Inflammatory macrophage treated with lipopolysaccharide for 1 hour (primary cell): ENCODE measurements at regions not wholly inside any gene's neighbourhood (a gene's known extent, or its start where the extent isn't known, plus 50 kb on each side); places are given as distances from the start of the nearest gene placed in this dataset.

Experiments used
- DNase-seq, 2 donors: peaks; one replicate each; pipeline ENCODE4 v3.0.0-alpha.2; 2020 to 2022

GRCh38 chr7:156001496-156002260, 189.4 kb upstream of the SHH start:
- DNase-seq: peak in 1 of 2 donors; percentile 18

- peak in 1 of 2 donors; percentile 2 for DNase-seq
Observed at GRCh38 chr7:156000601-156001396, 188.5 kb upstream of the SHH start.

GRCh38 chr7:155999631-156000489, 187.6 kb upstream of the SHH start:
- DNase-seq: no peak

- no peak for DNase-seq
Observed at GRCh38 chr7:155998766-155999630, 186.7 kb upstream of the SHH start.

GRCh38 chr7:155998328-155998691, 186.0 kb upstream of the SHH start:
- no peak for DNase-seq

GRCh38 chr7:155997431-155998327, 185.4 kb upstream of the SHH start:
- no peak for DNase-seq

- peak in 1 of 2 donors; percentile 2 for DNase-seq
Observed at GRCh38 chr7:155996718-155997280, 184.5 kb upstream of the SHH start.

GRCh38 chr7:155995183-155995612, 182.9 kb upstream of the SHH start:
- no peak for DNase-seq

GRCh38 chr7:155994279-155994811, 182.1 kb upstream of the SHH start:
- DNase-seq: no peak

GRCh38 chr7:155993420-155994278, 181.4 kb upstream of the SHH start:
- DNase-seq: no peak

- DNase-seq: no peak
Observed at GRCh38 chr7:155992974-155993373, 180.7 kb upstream of the SHH start.

- no peak for DNase-seq
Observed at GRCh38 chr7:155992538-155992937, 180.3 kb upstream of the SHH start.

GRCh38 chr7:155992107-155992506, 179.8 kb upstream of the SHH start:
- DNase-seq: no peak

GRCh38 chr7:155991470-155991869, 179.2 kb upstream of the SHH start:
- DNase-seq: no peak

GRCh38 chr7:155988416-155988815, 176.2 kb upstream of the SHH start:
- no peak for DNase-seq

- no peak for DNase-seq
Observed at GRCh38 chr7:155987681-155988235, 175.5 kb upstream of the SHH start.

- no peak for DNase-seq
Observed at GRCh38 chr7:155986497-155987160, 174.4 kb upstream of the SHH start.

GRCh38 chr7:155985518-155986250, 173.4 kb upstream of the SHH start:
- no peak for DNase-seq
